ENCODE measurements at regions not wholly inside any gene's neighbourhood (a gene's known extent, or its start where the extent isn't known, plus 50 kb on each side); places are given as distances from the start of the nearest gene placed in this dataset.
"Not testable (repeated sequence)": the region's sequence is repeated elsewhere in the genome, so short reads cannot be mapped to it uniquely, and the experiment has no call there.

DNA sequence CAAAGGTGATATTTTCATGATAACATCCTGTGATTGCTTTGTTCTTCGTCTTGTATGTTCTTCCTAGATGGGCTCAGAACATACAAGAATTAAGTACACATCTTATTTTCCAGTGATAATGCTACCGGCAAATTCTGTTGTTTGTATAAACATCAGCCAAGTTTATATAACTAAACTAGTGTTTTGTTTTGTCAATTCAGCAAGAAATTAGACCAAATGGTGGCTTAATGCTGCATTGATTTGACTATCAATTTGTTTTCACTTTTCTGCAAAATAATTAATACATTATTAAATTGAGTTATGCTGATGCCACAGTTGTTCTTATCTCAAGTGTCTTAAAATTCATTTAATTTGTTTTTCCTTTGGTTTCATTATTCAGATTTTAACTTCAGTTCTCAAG lies 177.7 kb downstream of the OR4F29 start:
- not testable (repeated sequence) for DNase-seq

DNA sequence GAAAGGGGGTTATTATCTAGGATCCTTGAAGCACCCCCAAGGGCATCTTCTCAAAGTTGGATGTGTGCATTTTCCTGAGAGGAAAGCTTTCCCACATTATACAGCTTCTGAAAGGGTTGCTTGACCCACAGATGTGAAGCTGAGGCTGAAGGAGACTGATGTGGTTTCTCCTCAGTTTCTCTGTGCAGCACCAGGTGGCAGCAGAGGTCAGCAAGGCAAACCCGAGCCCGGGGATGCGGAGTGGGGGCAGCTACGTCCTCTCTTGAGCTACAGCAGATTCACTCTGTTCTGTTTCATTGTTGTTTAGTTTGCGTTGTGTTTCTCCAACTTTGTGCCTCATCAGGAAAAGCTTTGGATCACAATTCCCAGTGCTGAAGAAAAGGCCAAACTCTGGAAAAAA lies 183.7 kb downstream of the OR4F29 start:
- peak; percentile 55 to 57 for DNase-seq

Measured in activated CD4-positive, alpha-beta T cell treated with anti-CD3 and anti-CD28 coated beads for 4 hours (primary cell).